HG02981 (cell line): ENCODE measurements at regions not wholly inside any gene's neighbourhood (a gene's known extent, or its start where the extent isn't known, plus 50 kb on each side); places are given as distances from the start of the nearest gene placed in this dataset.

Experiments used
- ATAC-seq: cut with Tn5 transposase; IDR thresholded peaks from one replicate; pipeline ENCODE4 v1.9.1; 2021; ENCODE audit warnings: mild to moderate bottlenecking, moderate library complexity; ENCODE audit not compliant: unreplicated experiment

GRCh38 chr5:2220741-2221140, 338.0 kb upstream of the IRX4 start:
- no peak for ATAC-seq

- no peak for ATAC-seq
Observed at GRCh38 chr5:2219149-2219776, 336.5 kb upstream of the IRX4 start.

- no peak for ATAC-seq
Observed at GRCh38 chr5:2217219-2217618, 334.5 kb upstream of the IRX4 start.

GRCh38 chr5:2214910-2215590, 332.3 kb upstream of the IRX4 start:
- no peak for ATAC-seq

- no peak for ATAC-seq
Observed at GRCh38 chr5:2213121-2213730, 330.5 kb upstream of the IRX4 start.

- no peak for ATAC-seq
Observed at GRCh38 chr5:2212481-2212880, 329.8 kb upstream of the IRX4 start.

GRCh38 chr5:2208239-2208544, 325.5 kb upstream of the IRX4 start:
- ATAC-seq, result no peak

GRCh38 chr5:2207416-2208238, 324.9 kb upstream of the IRX4 start:
- ATAC-seq, result no peak

GRCh38 chr5:2207109-2207399, 324.3 kb upstream of the IRX4 start:
- no peak for ATAC-seq

GRCh38 chr5:2206293-2207108, 323.8 kb upstream of the IRX4 start:
- ATAC-seq, result no peak

- ATAC-seq, result no peak
Observed at GRCh38 chr5:2205596-2206226, 323.0 kb upstream of the IRX4 start.

GRCh38 chr5:2205185-2205585, 322.5 kb upstream of the IRX4 start:
- ATAC-seq, result no peak

GRCh38 chr5:2204366-2205184, 321.9 kb upstream of the IRX4 start:
- ATAC-seq, result no peak

GRCh38 chr5:2203774-2204173, 321.0 kb upstream of the IRX4 start:
- no peak for ATAC-seq

- no peak for ATAC-seq
Observed at GRCh38 chr5:2201832-2202231, 319.1 kb upstream of the IRX4 start.

GRCh38 chr5:2201421-2201820, 318.7 kb upstream of the IRX4 start:
- no peak for ATAC-seq

- no peak for ATAC-seq
Observed at GRCh38 chr5:2201011-2201410, 318.3 kb upstream of the IRX4 start.

- no peak for ATAC-seq
Observed at GRCh38 chr5:2200261-2200950, 317.7 kb upstream of the IRX4 start.

- ATAC-seq, result no peak
Observed at GRCh38 chr5:2199697-2200096, 317.0 kb upstream of the IRX4 start.
